ENCODE measurements at regions not wholly inside any gene's neighbourhood (a gene's known extent, or its start where the extent isn't known, plus 50 kb on each side); places are given as distances from the start of the nearest gene placed in this dataset.

GRCh38 chr5:90133941-90134340 lies 275.6 kb downstream of the CETN3 start:
- TF ChIP-seq POLR2A (IDR thresholded peaks at IDR 0.05) = no peak
- no peak for TF ChIP-seq CTCF (IDR thresholded peaks at IDR 0.05)
